ENCODE measurements at regions not wholly inside any gene's neighbourhood (a gene's known extent, or its start where the extent isn't known, plus 50 kb on each side); places are given as distances from the start of the nearest gene placed in this dataset.
A peak's percentile ranks its signal among the peaks of the same experiment; 100 is the strongest.

- DNase-seq, result no peak
Measured at GRCh38 chr10:110442746-110443145, 55.0 kb upstream of the DUSP5 start.

GRCh38 chr10:110443239-110444003, 54.3 kb upstream of the DUSP5 start:
- no peak for DNase-seq

- DNase-seq, result peak; percentile 11 to 68
Measured at GRCh38 chr10:110444004-110444337, 53.7 kb upstream of the DUSP5 start.

- DNase-seq, result no peak
Measured at GRCh38 chr10:110445871-110446270, 51.8 kb upstream of the DUSP5 start.

GRCh38 chr10:110446277-110446676, 51.4 kb upstream of the DUSP5 start:
- DNase-seq, result no peak

- peak; percentile 49 to 80 for DNase-seq
Measured at GRCh38 chr10:110446954-110447608, 50.6 kb upstream of the DUSP5 start.

- peak; percentile 2 to 73 for DNase-seq
Measured at GRCh38 chr10:110447886-110448285, 49.8 kb upstream of the DUSP5 start.
